ENCODE measurements at regions not wholly inside any gene's neighbourhood (a gene's known extent, or its start where the extent isn't known, plus 50 kb on each side); places are given as distances from the start of the nearest gene placed in this dataset.

- Histone ChIP-seq H2AFZ (ENCODE audit: low read depth, low read length) (no peak overlapping the region), H3K9me2 (ENCODE audit: insufficient read depth, low read length) (no peaks in the 10 kb centered on the region), H4K20me1 (ENCODE audit: insufficient read depth) (no peaks in the 10 kb centered on the region), H3K4me2 (ENCODE audit: low read length) (no peak overlapping the region), H3K27me3 (ENCODE audit: insufficient read depth, low read depth, low read length) (no peaks in the 10 kb centered on the region), H3K27ac (ENCODE audit: low read length) (no peak overlapping the region), H3F3A (ENCODE audit: insufficient read depth, low read length, poor library complexity, severe bottlenecking) (no peaks in the 10 kb centered on the region), H3K4me3 (ENCODE audit: low read length) (no peak overlapping the region), H3K9ac (ENCODE audit: low read length) (no peak overlapping the region), H3K79me2 (replicated peaks; ENCODE audit: insufficient read depth, low read length) (no peaks in the 10 kb centered on the region), H3K36me3 (ENCODE audit: insufficient read depth, low read length) (no peaks in the 10 kb centered on the region), H3K9me3 (ENCODE audit: low read length) (no peaks in the 10 kb centered on the region)
- no peak for TF ChIP-seq REST (IDR thresholded peaks at IDR 0.05; ENCODE audit: borderline replicate concordance)
- TF ChIP-seq RAD21 (conservative IDR thresholded peaks at IDR 0.05) = no peak
Observed at GRCh38 chr12:75893765-75894164, 137.8 kb downstream of the PHLDA1 start.

DNA sequence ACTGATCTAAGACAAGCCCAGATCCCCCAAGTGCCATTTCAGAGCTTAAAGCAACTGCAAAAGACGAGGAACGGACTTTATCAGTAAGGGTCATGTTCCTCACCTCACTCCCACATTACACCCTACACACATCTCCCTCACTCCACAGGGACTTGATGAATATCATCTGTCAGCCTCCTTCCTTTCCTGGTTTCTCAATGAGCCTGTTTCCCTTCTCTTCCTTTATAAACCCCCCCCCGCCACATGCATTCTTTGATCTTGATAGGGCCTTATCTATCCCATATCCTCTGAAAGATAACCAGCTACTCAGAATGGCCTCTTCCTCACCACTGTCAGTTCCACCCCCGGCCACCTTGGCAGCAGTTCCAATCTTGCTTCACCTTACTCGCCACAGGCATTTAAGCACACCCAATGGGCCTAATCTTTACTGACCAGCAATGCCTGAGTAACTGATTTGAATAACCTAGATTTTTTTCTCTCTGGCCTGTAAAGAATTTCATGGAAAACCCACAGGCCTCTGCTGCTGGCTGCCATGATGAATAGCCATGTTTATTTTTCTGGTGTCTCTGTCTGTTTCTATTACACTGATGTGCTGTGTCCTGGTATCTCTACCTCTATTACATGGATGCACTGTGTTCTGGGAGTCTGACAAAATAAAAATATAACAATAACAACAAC lies 138.7 kb downstream of the PHLDA1 start:
- TF ChIP-seq RAD21 (conservative IDR thresholded peaks at IDR 0.05) (no peak), EP300 (conservative IDR thresholded peaks at IDR 0.05; ENCODE audit: poor library complexity, severe bottlenecking) (no peak), CTCF (IDR thresholded peaks at IDR 0.05; ENCODE audit: poor library complexity, severe bottlenecking) (no peak), TAF1 (IDR thresholded peaks at IDR 0.05; ENCODE audit: low read depth) (no peak), MXI1 (conservative IDR thresholded peaks at IDR 0.05; ENCODE audit: poor library complexity, severe bottlenecking) (no peak), EZH2 (IDR thresholded peaks at IDR 0.05; ENCODE audit: borderline replicate concordance, insufficient read depth, low read length, poor library complexity, severe bottlenecking) (no peak), POLR2AphosphoS5 (IDR thresholded peaks at IDR 0.05) (no peak), SMC3 (conservative IDR thresholded peaks at IDR 0.05; ENCODE audit: poor library complexity) (no peak), REST (IDR thresholded peaks at IDR 0.05; ENCODE audit: borderline replicate concordance) (no peak)
- H4K20me1 ChIP-seq (ENCODE audit: insufficient read depth) = no peaks in the 10 kb centered on the region
- H2AFZ ChIP-seq (ENCODE audit: low read depth, low read length) = no peak overlapping the region
- no peak overlapping the region for H3K4me2 ChIP-seq (ENCODE audit: low read length)
- no peak overlapping the region for H3K4me3 ChIP-seq (ENCODE audit: low read length)
- no peaks in the 10 kb centered on the region for H3K9me2 ChIP-seq (ENCODE audit: insufficient read depth, low read length)
- no peak overlapping the region for H3K27ac ChIP-seq (ENCODE audit: low read length)
- H3K36me3 ChIP-seq (ENCODE audit: insufficient read depth, low read length) = no peaks in the 10 kb centered on the region
- H3K79me2 ChIP-seq (replicated peaks; ENCODE audit: insufficient read depth, low read length) = no peaks in the 10 kb centered on the region
- no peaks in the 10 kb centered on the region for H3F3A ChIP-seq (ENCODE audit: insufficient read depth, low read length, poor library complexity, severe bottlenecking)
- no peaks in the 10 kb centered on the region for H3K27me3 ChIP-seq (ENCODE audit: insufficient read depth, low read depth, low read length)
- no peak overlapping the region for H3K9ac ChIP-seq (ENCODE audit: low read length)
- H3K9me3 ChIP-seq (ENCODE audit: low read length) = no peaks in the 10 kb centered on the region

Measured in neural cell (in vitro differentiated cells).